ENCODE measurements at regions not wholly inside any gene's neighbourhood (a gene's known extent, or its start where the extent isn't known, plus 50 kb on each side); places are given as distances from the start of the nearest gene placed in this dataset.
"Not testable (repeated sequence)": the region's sequence is repeated elsewhere in the genome, so short reads cannot be mapped to it uniquely, and the experiment has no call there.

- DNase-seq (ENCODE audit: low read depth in 2 of 2): no peak
These were observed 200.5 kb downstream of the ACKR3 start for GRCh38 chr2:236769981-236770671.

GRCh38 chr2:236772220-236772837, 202.7 kb downstream of the ACKR3 start:
- DNase-seq (ENCODE audit: low read depth in 2 of 2): no peak

GRCh38 chr2:236773206-236773605, 203.6 kb downstream of the ACKR3 start:
- DNase-seq (ENCODE audit: low read depth in 2 of 2): no peak

GRCh38 chr2:236774171-236774570, 204.5 kb downstream of the ACKR3 start:
- no peak for DNase-seq (ENCODE audit: low read depth in 2 of 2)

GRCh38 chr2:236775511-236775910, 205.9 kb downstream of the ACKR3 start:
- DNase-seq (ENCODE audit: low read depth in 2 of 2): no peak

GRCh38 chr2:236776206-236776605, 206.6 kb downstream of the ACKR3 start:
- no peak for DNase-seq (ENCODE audit: low read depth in 2 of 2)

GRCh38 chr2:236776695-236777251, 207.1 kb downstream of the ACKR3 start:
- DNase-seq (ENCODE audit: low read depth in 2 of 2): no peak

- DNase-seq (ENCODE audit: low read depth in 2 of 2): no peak
These were observed 207.8 kb downstream of the ACKR3 start for GRCh38 chr2:236777408-236777807.

- no peak for DNase-seq (ENCODE audit: low read depth in 2 of 2)
These were observed 212.6 kb downstream of the ACKR3 start for GRCh38 chr2:236781933-236782816.

- no peak for DNase-seq (ENCODE audit: low read depth in 2 of 2)
These were observed 213.3 kb downstream of the ACKR3 start for GRCh38 chr2:236782938-236783337.

GRCh38 chr2:236783417-236784020, 213.9 kb downstream of the ACKR3 start:
- DNase-seq (ENCODE audit: low read depth in 2 of 2): no peak

- DNase-seq (ENCODE audit: low read depth in 2 of 2): no peak
These were observed 216.0 kb downstream of the ACKR3 start for GRCh38 chr2:236785611-236786057.

GRCh38 chr2:236786751-236787150, 217.1 kb downstream of the ACKR3 start:
- no peak for DNase-seq (ENCODE audit: low read depth in 2 of 2)

GRCh38 chr2:236787376-236787775, 217.8 kb downstream of the ACKR3 start:
- not testable (repeated sequence) for DNase-seq (ENCODE audit: low read depth in 2 of 2)

- no peak for DNase-seq (ENCODE audit: low read depth in 2 of 2)
These were observed 218.3 kb downstream of the ACKR3 start for GRCh38 chr2:236787885-236788284.

GRCh38 chr2:236790963-236791362, 221.3 kb downstream of the ACKR3 start:
- DNase-seq (ENCODE audit: low read depth in 2 of 2): no peak

- DNase-seq (ENCODE audit: low read depth in 2 of 2): no peak
These were observed 223.7 kb downstream of the ACKR3 start for GRCh38 chr2:236793023-236794011.

- no peak for DNase-seq (ENCODE audit: low read depth in 2 of 2)
These were observed 224.7 kb downstream of the ACKR3 start for GRCh38 chr2:236794176-236794957.

GRCh38 chr2:236795169-236795860, 225.7 kb downstream of the ACKR3 start:
- no peak for DNase-seq (ENCODE audit: low read depth in 2 of 2)

Measured in stimulated activated CD8-positive, alpha-beta memory T cell treated with anti-CD3 and anti-CD28 coated beads, Interleukin-2, amount 100 ng/mL, for 48 hours (primary cell).